BE2C (cell line): ENCODE measurements at regions not wholly inside any gene's neighbourhood (a gene's known extent, or its start where the extent isn't known, plus 50 kb on each side); places are given as distances from the start of the nearest gene placed in this dataset.

Experiments
- DNase-seq: peaks from one replicate; pipeline ENCODE4 v3.0.0-alpha.2; 2020
- H3K27me3 ChIP-seq: fragments of 250-450 bp; sonication (Bioruptor Pico); 2 replicates; pipeline ENCODE4 v1.5.1; 2020; ENCODE audit warnings: mild to moderate bottlenecking
- H3K36me3 ChIP-seq: fragments of 250-450 bp; sonication (Bioruptor Pico); 2 replicates; pipeline ENCODE4 v1.5.1; 2020; ENCODE audit warnings: mild to moderate bottlenecking
- H3K4me1 ChIP-seq: fragments of 250-450 bp; sonication (Bioruptor Pico); 2 replicates; pipeline ENCODE4 v1.5.1; 2020
- H3K4me3 ChIP-seq: 2 replicates; pipeline ENCODE4 v1.5.1; 2011; ENCODE audit warnings: low read depth, low read length
- H3K9me3 ChIP-seq: fragments of 250-450 bp; sonication (Bioruptor Pico); 2 replicates; pipeline ENCODE4 v1.5.1; 2020
- TF ChIP-seq, protein P1 (sequence below): IDR thresholded peaks from 2 replicates; pipeline ENCODE4 v1.5.1; 2012; ENCODE audit warnings: mild to moderate bottlenecking, low read depth, low read length

DNA sequence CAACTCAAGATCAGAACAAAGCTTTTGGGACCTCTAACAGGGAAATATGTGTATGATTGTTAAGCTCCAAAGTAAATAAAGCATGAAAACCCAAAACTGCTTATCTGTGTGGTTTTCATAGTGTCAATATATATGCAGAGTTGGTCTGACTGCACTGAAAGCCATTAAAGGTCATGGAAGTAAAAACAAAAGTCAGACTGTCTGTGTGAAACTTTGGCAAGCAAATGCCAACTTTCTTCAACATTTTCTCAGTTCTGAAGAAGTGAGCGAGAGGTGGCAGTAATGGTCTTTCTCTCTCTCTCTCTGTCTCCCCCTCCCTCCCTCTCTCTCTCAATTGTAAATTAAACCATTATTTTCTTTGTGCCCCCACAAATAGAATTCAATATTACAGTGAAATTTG, 100.1 kb upstream of the S1PR1 start:
- H3K36me3 ChIP-seq, result no peaks in the 10 kb centered on the region
- no peak overlapping the region for H3K4me3 ChIP-seq
- TF ChIP-seq, protein P1, sequence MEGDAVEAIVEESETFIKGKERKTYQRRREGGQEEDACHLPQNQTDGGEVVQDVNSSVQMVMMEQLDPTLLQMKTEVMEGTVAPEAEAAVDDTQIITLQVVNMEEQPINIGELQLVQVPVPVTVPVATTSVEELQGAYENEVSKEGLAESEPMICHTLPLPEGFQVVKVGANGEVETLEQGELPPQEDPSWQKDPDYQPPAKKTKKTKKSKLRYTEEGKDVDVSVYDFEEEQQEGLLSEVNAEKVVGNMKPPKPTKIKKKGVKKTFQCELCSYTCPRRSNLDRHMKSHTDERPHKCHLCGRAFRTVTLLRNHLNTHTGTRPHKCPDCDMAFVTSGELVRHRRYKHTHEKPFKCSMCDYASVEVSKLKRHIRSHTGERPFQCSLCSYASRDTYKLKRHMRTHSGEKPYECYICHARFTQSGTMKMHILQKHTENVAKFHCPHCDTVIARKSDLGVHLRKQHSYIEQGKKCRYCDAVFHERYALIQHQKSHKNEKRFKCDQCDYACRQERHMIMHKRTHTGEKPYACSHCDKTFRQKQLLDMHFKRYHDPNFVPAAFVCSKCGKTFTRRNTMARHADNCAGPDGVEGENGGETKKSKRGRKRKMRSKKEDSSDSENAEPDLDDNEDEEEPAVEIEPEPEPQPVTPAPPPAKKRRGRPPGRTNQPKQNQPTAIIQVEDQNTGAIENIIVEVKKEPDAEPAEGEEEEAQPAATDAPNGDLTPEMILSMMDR, result peak; percentile 16; the same call in 1 of the 2 replicates
- DNase-seq, result no peak
- H3K4me1 ChIP-seq, result peaks cover 27% of the 10 kb centered on the region
- no peaks in the 10 kb centered on the region for H3K9me3 ChIP-seq
- H3K27me3 ChIP-seq, result no peaks in the 10 kb centered on the region

DNA sequence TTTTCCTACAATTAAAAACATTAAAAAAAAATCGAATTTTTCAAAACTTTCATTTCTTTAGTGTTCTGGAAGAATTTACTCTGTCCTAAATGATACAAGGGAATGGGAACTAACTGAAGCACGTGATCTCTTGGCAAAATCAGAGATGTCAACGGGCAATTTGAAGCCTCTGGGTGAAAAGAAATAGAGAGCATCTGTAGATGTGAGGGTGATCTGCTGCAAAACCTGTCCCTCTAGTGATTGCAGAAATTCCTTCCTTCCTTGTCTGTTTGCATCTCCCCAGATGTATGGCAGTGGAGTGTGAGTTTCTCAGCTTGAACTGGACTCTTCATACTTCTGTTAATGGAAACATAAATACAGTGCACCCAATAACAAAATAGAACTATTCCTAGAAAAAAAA, 100.5 kb upstream of the S1PR1 start:
- TF ChIP-seq, protein P1, result no peak
- Histone ChIP-seq H3K4me1 (peaks cover 32% of the 10 kb centered on the region), H3K9me3 (no peaks in the 10 kb centered on the region), H3K27me3 (no peaks in the 10 kb centered on the region), H3K36me3 (no peaks in the 10 kb centered on the region), H3K4me3 (no peak overlapping the region)
- no peak for DNase-seq

- H3K4me1 ChIP-seq, result peaks cover 29% of the 10 kb centered on the region
- no peak overlapping the region for H3K4me3 ChIP-seq
- H3K27me3 ChIP-seq, result no peaks in the 10 kb centered on the region
- DNase-seq, result no peak
- H3K36me3 ChIP-seq, result no peaks in the 10 kb centered on the region
- no peaks in the 10 kb centered on the region for H3K9me3 ChIP-seq
- TF ChIP-seq, protein P1, result no peak
These were observed 101.3 kb upstream of the S1PR1 start for GRCh38 chr1:101135526-101135925.

DNA sequence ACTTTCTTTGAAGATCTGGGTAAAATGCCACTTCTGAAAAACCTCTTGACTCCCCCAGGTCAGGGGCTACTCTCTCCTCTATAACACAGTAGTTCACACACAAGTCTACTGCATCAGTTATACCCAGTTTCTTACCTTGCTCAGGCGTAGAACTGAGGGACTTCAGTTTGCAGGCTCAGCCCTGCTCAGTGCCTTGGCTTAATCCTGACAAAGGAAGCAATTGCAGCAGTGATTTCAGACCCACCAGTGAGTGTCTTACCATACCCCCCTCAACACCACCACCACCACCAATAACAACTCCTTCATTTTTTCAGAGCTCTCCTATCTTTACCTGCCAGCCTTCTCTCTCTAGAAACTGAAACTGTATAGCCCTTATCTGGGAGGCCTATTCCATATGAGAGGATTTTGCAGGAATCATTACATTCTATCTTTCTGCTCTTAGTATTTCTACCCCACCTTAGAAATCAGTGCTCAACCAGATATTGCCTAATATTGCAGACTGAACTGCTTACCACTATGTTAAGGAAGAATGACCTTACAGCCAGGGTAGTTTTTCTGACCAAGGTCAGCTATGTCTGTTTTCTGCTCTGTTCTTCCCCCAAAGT, 105.5 kb upstream of the S1PR1 start:
- Histone ChIP-seq H3K9me3 (no peaks in the 10 kb centered on the region), H3K4me3 (no peak overlapping the region), H3K4me1 (peaks cover 9% of the 10 kb centered on the region), H3K36me3 (no peaks in the 10 kb centered on the region), H3K27me3 (no peaks in the 10 kb centered on the region)
- TF ChIP-seq, protein P1, result no peak
- DNase-seq, result no peak

DNA sequence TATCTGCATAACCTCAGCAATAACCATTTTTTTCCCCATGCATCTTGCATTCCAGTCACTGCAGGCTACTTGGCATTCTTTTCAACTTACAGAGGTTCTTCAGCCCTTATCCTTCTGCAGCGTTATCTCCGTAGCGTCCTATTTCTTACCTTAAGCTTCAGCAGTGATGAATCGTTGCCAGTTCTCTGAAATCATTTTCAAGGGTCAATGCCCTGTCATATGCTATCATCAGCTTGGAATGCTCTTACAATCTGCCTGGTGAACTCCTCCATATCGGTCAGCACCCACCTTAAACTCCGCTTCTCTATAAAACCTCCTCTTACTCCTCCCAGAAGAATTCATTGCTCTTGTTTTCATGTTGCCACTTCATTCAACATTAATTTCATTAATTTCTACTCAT, 105.1 kb upstream of the DPH5 start:
- no peaks in the 10 kb centered on the region for H3K9me3 ChIP-seq
- no peak for DNase-seq
- H3K27me3 ChIP-seq, result no peaks in the 10 kb centered on the region
- H3K4me1 ChIP-seq, result peaks cover 9% of the 10 kb centered on the region
- no peak overlapping the region for H3K4me3 ChIP-seq
- no peaks in the 10 kb centered on the region for H3K36me3 ChIP-seq
- TF ChIP-seq, protein P1, result no peak

DNA sequence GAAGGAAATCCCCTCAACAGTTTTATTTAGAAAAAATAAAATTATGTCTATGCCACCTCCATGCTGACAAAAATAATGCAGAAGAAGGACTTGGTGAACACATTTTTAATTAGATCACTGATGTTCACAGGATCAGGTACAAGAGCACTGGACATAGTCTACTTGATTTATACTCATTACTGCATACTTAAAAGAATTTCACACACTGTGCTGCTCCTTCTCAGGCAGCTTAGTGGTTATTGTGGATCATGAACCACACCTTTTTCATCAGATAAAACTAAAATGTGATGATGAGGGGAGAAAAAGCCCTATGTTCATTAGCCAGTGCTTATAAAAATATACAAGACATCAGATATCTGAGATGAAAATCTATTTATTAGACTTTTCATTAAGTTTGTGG, 103.3 kb upstream of the DPH5 start:
- no peaks in the 10 kb centered on the region for H3K36me3 ChIP-seq
- TF ChIP-seq, protein P1, result no peak
- no peak for DNase-seq
- H3K27me3 ChIP-seq, result no peaks in the 10 kb centered on the region
- H3K9me3 ChIP-seq, result no peaks in the 10 kb centered on the region
- H3K4me1 ChIP-seq, result peaks cover 9% of the 10 kb centered on the region
- no peak overlapping the region for H3K4me3 ChIP-seq
